NT2/D1 (cell line): ENCODE measurements at regions not wholly inside any gene's neighbourhood (a gene's known extent, or its start where the extent isn't known, plus 50 kb on each side); places are given as distances from the start of the nearest gene placed in this dataset.

Source experiments
- SUZ12 ChIP-seq: IDR thresholded peaks from 2 replicates; pipeline ENCODE4 v1.6.1; 2011; ENCODE audit not compliant: insufficient read length, insufficient read depth; ENCODE audit errors: extremely low read depth
- YY1 ChIP-seq: IDR thresholded peaks from 2 replicates; pipeline ENCODE4 v1.6.1; 2011; ENCODE audit not compliant: insufficient read length, insufficient read depth

DNA sequence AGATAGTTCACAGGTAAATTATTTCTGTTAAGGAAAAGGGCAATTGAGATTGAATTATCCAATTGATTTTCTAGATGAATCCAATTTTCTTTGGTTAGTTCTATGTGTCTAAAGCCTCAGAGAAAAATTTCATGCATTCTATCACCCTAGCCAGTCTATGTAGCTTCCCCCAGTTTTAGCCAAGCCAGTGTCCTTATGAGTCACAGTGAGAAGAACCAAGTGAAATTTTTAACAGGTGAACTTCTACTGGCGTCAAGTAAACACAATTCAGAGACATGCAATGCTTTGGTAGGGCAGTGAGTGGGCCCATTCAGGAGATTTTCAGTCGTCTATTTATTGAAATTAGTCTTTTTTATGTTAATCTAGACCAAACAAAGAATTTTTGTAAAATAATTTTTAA lies 1077.4 kb upstream of the ARRDC3 start:
- TF ChIP-seq YY1 (no peak), SUZ12 (no peak)
